SU-DHL-6 (cell line): ENCODE measurements at regions not wholly inside any gene's neighbourhood (a gene's known extent, or its start where the extent isn't known, plus 50 kb on each side); places are given as distances from the start of the nearest gene placed in this dataset.

Experiments
- CTCF ChIP-seq: fragments of 200-600 bp; sonication (generic); IDR thresholded peaks from one replicate; pipeline ENCODE4 v1.5.1; 2017; ENCODE audit warnings: antibody characterized with exemption, mild to moderate bottlenecking, low read length, moderate library complexity; ENCODE audit not compliant: insufficient read depth, poor library complexity, severe bottlenecking
- EZH2phosphoT487 ChIP-seq: fragments of 200-600 bp; sonication (generic), shearing (Covaris generic); conservative IDR thresholded peaks from 2 replicates; pipeline ENCODE4 v1.6.1; 2018; ENCODE audit warnings: mild to moderate bottlenecking, antibody characterized with exemption, low read length, moderate library complexity, mixed read lengths

- TF ChIP-seq EZH2phosphoT487 (no peak), CTCF (no peak)
Observed at GRCh38 chr17:53141731-53142130, 681.0 kb upstream of the KIF2B start.
